Heart left ventricle (tissue), 13 donors: ENCODE measurements at regions not wholly inside any gene's neighbourhood (a gene's known extent, or its start where the extent isn't known, plus 50 kb on each side); places are given as distances from the start of the nearest gene placed in this dataset.

Experiments
- POLR2A ChIP-seq, 2 donors: fragments of 450-650 bp; IDR thresholded peaks; one replicate each; pipeline ENCODE4 v1.6.1; 2017; ENCODE audit warnings: antibody characterized with exemption in 2 of 2, mild to moderate bottlenecking in 2 of 2, moderate library complexity in 2 of 2
- TF ChIP-seq, protein P1 (sequence below), 12 donors: fragments of 200-600 bp; sonication (generic) in 4 of 12; IDR thresholded peaks; one replicate each; pipeline versions ENCODE4 v1.5.0 to v1.8.0; 2018 to 2022; ENCODE audit warnings: antibody characterized with exemption in 12 of 12, mild to moderate bottlenecking in 5 of 12
- donor health status: ischemic (EF 13 %, LVEDD 7.1; RV severe dilation, severe dysfunction).
- donor health status: DM: no; HTN: yes; CAD: no.
- donor health status: DM: no; HTN: no; CAD: no.
- donor health status: ischemic (EF 25% LVEDD 6.9; RV normal size, moderate dysfunction).
- donor health status: ischemic (EF 25% LVEDD 5.7; RV mildly dilated, moderate dysfunction).
- donor health status: ischemic (EF 35%, LVEDD 5.7; RV mildly dilated, moderate dysfunction).
- donor health status: nonischemic (EF 11% LVEDD 7.7; RV severe dilation, severe dysfunction).
- donor health status: DM: yes; HTN: yes; CAD: no.
- donor health status: PGD.
- donor health status: ischemic (EF 29% LVEDD 5.4; RV normal size, mild dysfunction).
- donor health status: nonischemic (EF 23%, LVEDD 6.1; RV moderate dilation, normal function).

DNA sequence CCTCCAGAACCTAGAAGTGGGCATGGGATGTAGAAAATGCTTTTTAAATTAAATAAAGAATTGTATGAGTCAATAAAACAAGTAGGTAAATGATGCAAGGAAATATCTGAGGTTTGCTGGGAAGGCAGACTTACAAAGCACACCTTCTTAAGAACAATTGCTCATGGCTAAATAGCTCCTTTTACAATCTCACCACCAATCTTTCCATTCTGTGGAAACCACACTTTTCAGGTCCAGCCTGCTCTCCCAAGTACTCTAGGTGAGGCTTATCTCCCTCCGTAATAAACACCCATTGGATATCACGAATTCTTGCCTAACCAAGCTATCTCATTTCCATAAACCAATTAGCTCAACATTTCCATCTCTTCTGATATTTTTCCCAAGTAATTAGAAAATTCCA lies 91.5 kb upstream of the SLC8A1 start:
- TF ChIP-seq, protein P1, sequence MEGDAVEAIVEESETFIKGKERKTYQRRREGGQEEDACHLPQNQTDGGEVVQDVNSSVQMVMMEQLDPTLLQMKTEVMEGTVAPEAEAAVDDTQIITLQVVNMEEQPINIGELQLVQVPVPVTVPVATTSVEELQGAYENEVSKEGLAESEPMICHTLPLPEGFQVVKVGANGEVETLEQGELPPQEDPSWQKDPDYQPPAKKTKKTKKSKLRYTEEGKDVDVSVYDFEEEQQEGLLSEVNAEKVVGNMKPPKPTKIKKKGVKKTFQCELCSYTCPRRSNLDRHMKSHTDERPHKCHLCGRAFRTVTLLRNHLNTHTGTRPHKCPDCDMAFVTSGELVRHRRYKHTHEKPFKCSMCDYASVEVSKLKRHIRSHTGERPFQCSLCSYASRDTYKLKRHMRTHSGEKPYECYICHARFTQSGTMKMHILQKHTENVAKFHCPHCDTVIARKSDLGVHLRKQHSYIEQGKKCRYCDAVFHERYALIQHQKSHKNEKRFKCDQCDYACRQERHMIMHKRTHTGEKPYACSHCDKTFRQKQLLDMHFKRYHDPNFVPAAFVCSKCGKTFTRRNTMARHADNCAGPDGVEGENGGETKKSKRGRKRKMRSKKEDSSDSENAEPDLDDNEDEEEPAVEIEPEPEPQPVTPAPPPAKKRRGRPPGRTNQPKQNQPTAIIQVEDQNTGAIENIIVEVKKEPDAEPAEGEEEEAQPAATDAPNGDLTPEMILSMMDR (IDR thresholded peaks at IDR 0.05), result no peak
- no peak for TF ChIP-seq POLR2A (IDR thresholded peaks at IDR 0.05)
